GM12892 (cell line): ENCODE measurements at regions not wholly inside any gene's neighbourhood (a gene's known extent, or its start where the extent isn't known, plus 50 kb on each side); places are given as distances from the start of the nearest gene placed in this dataset.

Experiments used
- POLR2A ChIP-seq: IDR thresholded peaks from 2 replicates; pipeline ENCODE4 v1.6.1; 2011; ENCODE audit warnings: low read depth, low read length, control low read depth
- POLR2AphosphoS5 ChIP-seq: IDR thresholded peaks from 2 replicates; pipeline ENCODE4 v1.6.1; 2011; ENCODE audit warnings: low read depth, low read length, control low read depth
- TAF1 ChIP-seq: IDR thresholded peaks from 2 replicates; pipeline ENCODE4 v1.6.1; 2011; ENCODE audit warnings: low read depth, mild to moderate bottlenecking, control low read depth, low read length, borderline replicate concordance

- TF ChIP-seq TAF1 (no peak), POLR2A (no peak), POLR2AphosphoS5 (no peak)
Measured at GRCh38 chr9:79813258-79813638, 241.5 kb downstream of the TLE4 start.
